NCI-H345 (cell line): ENCODE measurements at regions not wholly inside any gene's neighbourhood (a gene's known extent, or its start where the extent isn't known, plus 50 kb on each side); places are given as distances from the start of the nearest gene placed in this dataset.

ENCODE experiments used
- DNase-seq: peaks from one replicate; lab custom pipeline; 2025; lab: John Stamatoyannopoulos, UW

DNA sequence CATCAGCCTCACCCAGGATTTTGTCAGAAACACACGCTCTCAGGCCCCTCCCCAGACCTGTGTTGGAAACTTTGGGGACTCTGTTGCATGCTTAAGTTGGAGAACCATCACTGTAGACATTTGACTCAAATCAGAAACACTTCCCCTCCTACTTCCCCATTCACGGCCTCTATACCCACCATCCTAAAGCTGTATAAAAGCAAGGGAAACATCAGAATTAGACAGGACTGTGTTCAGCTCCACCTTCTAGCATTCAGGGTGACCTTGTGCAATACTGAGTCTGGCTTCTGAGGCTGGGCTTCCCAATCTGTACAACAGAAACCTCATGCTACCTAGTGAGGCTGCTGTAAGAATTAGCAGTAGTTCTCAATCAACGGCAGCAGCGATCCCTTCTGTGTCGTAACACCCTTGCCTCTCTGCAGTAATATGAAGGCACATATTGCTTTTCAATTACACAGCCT lies 252.3 kb downstream of the LY86 start:
- no peak for DNase-seq

DNA sequence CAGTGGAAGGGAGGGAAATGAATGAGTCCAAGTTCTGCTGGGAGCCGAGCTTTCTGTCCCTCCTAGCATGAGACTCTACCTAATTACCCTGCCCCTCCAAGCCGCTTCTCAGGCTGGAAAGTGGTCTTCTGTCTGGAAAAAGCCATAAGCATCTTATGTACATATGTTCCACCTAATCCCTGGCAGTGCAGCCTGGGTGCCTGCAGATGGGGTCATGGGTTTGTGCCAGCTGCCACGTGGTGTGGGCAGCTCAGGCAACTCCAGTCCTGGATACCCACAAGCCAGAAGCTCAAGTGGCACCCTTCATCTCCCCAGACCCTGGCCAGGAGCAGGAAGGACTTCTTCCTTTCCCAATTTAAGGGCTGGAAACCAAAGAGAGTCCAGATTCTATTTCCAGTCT lies 253.1 kb downstream of the LY86 start:
- DNase-seq, result no peak

DNA sequence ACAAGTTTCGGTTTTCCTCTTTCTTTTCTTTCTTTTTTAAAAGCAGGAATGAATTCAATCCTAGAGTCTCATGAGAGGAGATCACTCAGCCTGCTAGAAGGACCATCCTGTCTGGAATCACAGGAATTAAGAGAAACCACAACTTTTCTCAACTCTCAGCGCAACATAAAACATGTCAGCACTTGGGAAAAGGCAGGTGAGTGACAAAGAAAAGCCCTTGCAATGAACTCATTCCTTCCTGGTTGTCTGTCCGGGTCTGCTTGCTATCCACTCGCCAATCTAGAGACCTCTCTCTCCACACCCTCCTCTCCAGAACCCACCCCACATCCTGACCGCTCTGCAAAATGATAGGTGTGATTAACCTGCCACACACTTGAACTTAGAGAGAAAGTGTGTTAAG lies 253.8 kb downstream of the LY86 start:
- no peak for DNase-seq

DNA sequence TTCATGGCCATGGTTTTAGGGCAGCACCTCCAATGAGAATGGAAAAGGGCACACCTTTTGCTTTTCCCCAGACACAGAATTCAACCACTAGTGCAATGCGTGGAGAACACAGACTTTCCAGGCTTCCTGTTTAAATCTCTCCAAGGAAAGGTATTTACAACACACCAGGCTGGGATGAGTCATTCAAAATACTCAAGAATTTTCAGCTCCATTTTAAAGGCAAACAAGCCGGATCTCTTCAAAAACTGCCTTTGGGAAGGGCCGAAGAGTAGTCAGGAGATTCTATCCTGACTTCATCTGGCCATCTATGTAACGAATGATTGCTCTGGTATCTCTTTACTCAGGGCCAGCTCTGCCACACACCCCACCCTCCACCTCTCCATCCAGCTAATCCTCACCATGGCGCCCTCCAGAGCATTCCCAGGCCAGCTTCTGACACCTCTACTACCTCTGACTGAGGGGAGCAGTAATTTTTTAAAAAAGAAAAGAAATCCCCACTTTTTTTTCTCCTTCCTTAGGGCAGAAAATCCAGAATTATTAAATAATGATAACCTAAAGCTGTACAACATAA lies 254.6 kb downstream of the LY86 start:
- no peak for DNase-seq

DNA sequence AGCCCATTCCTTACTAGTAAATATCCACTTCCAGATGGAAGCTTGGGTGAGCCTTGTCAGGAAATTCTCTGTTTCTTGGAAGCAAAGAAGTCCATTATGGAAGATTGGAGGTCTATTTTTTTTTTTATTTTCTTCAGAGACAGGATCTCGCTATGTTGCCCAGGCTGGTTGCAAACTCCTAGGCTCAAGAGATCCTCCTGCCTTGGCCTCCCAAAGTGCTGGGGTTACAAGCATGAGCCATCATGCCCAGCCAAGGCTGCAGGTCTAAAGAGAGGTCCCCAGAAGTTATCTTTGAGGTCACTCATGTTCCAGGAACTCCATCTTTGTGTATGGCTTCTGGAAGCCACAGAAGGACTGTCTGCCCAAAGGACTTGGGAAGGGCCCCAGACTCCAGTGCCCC lies 255.3 kb downstream of the LY86 start:
- DNase-seq, result no peak

DNA sequence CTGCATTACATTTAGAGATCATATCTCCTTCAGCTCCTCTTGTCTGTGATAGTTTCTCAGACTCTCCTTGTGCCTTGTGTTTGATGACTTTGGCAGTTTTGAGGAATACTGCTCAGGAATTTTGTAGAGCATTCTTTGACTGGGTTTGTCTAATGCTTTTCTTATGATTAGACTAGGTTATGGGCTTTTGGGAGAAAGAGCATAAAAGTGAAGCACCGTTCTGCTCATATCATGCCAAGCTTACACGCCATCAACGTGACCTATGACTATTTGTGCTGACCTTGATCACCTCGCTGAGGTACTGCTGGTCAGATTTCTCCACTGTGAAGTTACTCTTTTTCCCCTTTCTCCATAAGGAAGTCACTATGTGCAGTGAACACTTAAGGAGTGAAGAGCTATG lies 256.0 kb downstream of the LY86 start:
- no peak for DNase-seq

DNA sequence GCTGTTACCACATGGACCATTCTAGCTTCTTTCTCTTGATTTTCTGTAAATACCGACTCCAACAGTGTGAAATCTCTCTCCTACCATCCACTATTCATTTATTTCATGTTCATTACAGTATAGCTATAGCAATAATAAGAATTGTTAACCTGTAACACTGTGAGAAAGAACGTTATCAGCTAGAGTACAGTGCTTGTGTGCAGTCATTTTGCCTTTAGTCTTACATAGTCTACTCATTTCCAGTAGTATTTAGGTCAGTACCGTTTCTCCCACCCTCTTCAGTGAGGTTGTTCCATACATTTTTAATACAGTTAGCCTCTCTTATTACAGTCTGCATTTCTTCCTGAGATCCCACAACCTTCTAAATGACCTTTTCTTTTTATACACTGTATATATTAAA lies 257.1 kb downstream of the LY86 start:
- DNase-seq, result no peak

DNA sequence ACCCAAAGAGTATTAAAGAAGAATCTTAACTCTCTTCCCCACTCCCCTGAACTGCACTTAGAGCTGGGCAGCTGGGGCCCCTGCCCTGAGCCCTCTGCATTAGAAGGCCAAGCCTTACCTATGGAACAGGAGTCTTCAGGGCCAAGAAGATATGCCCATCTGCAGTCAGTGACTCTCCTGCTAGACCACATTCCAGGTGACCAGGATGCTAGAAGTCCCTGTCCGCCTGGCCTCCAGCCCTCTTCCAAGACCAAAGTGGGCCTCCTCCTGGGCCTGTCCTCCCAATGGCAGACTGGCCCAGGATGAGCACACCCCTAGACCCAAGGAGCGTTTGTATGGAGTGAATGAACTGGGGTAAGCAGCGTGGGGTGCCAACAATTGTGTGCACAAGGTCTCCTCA lies 259.1 kb downstream of the LY86 start:
- DNase-seq, result no peak

DNA sequence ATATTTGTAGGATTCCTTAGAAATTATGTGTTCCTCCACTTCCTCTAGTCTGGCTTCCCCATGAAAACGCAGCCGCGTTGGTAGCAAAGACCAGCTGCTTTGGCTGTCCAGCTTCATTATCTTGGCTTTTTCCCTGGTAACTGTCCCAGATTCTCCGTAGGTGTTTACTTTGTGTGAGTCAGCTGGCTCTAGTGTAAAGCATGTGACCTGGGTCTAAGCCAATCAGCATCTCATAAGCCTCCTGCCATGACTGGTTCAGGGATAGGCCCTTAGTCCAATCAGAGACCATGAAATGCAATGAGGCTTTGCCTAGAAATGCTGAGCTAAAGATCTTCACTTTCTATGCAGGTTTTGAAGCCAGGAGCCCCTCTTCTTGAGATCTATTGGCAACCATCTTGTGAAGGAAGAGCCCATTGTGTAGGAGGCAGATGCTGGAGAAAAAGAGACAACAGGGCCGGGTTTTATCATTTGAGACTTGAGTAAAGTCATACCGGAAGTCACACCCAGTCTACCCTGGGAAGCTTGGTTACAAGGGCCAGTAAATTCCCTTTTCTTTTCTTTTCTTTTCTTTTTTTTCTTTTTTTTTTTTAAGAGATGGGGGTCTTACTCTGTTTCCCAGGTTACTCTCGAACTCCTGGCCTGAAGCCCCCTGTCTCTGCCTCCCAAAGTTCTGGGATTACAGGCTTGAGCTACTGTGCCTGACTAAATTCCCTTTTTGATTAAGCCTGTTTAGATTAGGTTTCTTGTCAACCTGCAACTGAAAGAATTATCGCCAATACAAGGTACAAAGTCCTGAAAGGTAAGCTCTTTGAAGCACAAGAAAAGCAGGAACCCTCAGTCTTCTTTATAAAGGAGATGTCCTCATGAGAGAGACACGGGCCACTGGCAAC lies 256.5 kb upstream of the RREB1 start:
- no peak for DNase-seq

DNA sequence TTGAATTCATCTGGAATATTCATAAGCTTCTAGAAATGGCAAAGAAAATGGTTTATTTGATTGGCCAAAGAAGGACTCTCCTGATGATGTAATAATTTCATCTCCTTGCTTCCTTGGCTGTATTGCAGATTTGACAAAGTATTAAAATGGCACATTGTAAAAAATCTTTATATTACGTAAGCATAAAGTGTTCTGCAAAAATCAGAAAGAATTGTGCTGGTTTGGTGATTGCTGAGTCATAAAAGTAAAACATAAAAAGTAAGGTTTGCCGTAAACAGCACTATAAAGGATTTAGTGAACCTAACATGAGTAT lies 255.9 kb upstream of the RREB1 start:
- DNase-seq, result no peak

DNA sequence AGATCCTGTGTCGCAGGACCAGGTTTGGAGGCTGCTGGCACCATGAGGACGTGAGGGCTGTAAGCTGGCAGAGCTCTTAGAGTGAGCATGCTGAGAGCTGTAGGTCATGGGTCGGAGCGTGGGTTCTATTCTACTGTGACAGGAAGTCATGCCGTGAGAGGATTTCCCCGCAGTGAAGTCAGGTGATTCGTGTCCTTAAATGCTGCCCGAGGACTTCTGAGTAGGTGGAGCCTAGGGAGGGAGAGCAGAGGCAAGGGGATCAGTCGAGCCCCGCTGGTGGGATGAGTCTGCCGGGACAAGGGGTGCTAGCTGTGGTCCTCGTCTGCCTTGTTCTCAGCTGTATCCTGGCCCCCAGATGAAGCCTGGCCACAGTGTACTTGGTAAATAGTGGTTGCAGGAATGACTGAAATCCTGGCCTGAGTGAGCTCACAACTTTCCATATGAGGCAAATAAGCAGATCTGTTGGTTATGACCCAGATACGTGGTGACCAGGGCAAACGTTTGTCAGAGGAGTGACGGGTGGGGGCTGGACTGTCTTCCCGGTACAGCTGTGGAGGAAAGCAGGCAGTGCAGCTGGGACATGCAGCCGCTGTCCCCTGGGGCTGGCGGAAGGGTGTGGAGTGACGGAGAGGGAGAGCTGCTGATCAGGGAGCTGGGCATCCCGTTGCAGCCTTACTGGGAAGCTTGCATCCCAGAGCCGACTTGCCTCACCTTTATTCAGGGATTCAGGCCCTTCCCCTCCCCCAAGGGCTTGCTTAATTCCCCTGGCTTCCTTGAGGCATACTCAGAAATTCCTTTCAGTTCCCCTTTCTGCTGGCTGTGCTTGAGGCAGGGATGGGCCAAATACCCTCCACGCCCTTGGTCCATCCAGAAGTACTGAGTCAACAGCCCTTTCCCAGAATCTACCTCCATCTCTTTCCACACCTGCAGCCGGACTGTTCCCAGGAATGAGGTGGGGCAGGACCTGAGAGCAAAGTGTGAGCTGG lies 250.9 kb upstream of the RREB1 start:
- DNase-seq, result no peak

DNA sequence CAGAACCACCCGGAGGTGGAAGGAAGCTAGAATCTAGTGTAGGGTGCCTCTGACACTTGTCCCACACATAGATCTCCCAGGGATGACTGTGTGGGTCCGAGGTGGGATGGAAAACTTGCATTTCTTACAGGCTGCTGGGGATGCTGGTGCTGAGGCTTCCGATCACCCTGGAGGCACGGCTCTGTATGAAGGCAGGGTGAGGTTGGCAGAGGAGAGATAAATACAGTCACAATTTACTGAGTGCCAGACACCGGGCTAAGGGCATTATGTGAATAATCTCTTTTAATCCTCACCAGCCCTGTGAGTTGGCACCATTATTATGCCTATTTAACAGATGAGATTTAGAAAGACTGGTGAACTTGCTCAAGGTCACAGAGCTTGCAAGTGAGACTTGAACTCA lies 250.2 kb upstream of the RREB1 start:
- DNase-seq, result no peak

DNA sequence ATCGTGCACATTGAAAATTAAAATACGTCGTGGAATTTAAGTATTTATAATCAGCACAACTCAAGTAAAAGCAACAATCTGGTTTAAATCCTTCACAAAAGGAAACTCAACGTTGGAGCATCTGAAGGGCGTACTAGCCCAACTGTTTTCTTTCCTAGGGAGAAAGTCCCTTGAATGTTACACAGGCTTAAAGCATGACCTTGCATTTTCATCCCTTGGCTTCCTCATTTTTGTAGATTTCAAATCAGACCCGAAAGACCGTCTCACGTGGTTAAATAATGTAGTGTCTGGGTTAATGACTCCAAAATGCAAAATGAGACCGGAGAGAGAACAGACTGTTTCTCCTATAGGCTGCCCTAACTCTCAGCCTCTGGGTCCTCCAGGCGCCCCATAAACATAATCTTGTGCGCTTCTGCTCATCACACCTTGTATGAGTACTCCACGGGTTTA lies 249.2 kb upstream of the RREB1 start:
- DNase-seq, result no peak

DNA sequence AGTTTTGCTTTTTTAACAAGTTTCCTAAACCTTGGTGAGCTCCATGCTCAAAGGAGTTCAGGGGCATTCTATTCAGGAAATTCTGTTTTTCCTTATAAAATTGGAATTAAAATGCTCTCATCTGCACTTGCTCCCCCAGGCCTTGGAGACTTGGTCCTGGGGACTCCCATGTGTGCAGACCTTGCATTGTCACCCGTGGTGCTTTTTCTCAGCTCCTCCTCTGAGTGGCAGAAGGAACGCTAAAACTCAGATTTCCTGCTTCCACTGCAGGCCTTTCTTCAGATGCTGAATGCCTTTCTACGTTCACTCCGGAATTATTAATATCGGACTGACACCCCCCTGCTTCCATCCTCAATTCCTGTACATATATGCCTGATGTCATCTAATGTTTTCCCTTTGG lies 248.7 kb upstream of the RREB1 start:
- DNase-seq, result no peak

DNA sequence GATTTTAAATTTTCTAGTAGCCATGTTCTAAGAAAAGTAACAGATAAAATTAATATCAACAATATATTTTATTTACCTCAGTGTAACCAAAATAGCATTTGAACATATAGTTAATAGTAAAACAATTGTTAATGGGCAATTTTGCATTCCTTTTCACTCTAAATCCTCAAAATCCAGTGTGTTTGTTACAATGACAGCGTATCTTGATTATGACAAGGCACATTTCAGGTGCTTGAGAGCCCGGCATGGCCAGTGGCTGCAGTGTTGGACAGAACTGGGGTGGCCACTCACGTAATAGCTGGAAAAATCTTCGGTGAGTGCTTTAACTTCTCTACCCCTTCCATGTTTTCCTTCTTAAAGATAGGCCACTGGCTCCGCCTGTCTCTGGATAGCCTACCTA lies 248.0 kb upstream of the RREB1 start:
- DNase-seq, result no peak

DNA sequence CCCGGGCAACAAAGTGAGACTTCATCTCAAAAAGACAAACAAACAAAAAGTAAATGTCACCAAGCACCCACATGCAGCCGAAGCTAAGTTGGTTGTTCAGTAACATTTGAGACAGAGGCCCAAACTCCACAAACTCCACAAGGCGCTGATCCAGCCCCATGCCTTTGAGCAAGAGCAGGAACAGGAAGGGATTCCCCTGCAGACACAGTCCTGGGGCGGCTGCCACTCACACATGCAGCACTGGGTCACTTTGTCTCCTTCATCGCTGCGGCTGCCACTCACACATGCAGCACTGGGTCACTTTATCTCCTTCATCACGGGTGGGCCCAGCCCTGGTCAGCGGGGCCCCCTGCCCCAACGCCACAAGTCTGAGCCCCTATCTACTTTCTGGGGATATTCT lies 246.9 kb upstream of the RREB1 start:
- DNase-seq, result no peak

DNA sequence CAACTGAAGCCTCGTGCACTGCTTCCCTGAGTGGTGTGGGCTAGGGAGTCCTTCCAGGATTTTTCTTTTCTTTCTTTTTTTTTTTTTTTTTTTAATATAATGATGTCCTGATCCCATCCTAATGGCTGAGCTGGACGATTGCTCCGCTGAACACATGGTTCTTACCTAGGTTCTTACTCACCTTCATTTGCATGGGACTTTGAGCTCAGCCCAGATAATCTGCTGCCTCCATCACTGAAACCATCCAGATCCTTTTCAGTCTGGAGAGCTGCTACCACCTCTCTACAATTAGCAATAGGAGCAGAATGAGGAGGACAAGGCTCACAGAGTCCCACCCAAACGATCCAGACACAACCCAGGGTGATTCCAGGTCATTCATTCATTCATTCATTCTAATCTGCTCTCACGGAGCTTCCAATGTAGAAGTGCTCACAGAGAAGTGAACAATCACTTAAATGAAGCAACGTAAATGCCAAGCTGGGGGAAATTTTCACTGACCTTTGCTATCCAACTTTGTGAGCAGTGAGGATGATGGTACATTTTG lies 246.3 kb upstream of the RREB1 start:
- no peak for DNase-seq

DNA sequence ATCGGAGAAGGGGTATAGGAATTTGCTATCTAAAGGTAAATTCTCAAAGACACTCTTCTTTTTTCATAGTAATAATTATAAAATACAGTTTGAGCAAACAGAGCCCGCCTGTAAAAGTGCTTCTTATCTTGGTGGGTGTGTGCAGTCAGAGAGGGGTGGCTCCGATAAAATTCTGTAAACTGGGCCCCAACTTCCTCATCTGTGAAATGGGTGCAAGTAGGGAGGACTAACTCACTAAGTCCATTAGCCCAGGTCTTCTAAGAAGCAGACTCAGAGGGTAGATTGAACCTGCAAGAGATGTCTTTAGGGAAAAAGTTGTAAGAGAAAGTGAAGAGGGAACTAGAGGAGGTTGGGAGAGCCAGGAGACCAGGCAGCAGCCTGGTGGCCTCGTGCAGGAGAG lies 245.8 kb upstream of the RREB1 start:
- DNase-seq, result no peak

DNA sequence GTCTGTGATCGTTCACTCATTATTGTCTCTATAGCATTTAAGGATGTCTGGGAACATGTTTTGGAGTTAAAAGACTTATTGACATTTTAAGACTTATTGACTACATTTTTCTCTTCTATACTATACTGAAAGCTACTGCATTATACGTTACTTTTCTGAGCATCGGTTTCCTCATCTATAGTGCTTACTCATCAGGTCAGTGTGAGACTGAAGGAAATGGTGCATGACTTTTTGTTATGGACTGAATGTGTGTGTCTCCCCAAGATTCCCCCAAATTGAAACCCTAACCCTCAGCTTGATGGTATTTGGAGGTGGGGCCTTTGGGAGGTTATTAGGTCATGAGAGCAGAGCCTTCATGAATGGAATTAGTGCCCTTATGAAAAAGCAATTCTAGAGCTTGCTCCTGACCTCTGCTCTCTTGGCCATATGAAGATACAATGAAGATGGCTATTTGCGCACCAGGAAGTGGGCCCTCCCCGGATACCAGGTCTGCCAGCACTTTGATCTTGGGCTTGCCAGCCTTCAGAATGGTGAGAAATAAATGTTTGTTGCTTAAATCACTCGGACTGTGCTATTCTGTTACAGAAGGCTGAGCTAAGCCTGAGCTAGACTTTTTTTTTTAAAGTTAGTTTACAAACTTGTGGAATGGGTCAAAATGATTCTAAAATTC lies 243.7 kb upstream of the RREB1 start:
- no peak for DNase-seq

DNA sequence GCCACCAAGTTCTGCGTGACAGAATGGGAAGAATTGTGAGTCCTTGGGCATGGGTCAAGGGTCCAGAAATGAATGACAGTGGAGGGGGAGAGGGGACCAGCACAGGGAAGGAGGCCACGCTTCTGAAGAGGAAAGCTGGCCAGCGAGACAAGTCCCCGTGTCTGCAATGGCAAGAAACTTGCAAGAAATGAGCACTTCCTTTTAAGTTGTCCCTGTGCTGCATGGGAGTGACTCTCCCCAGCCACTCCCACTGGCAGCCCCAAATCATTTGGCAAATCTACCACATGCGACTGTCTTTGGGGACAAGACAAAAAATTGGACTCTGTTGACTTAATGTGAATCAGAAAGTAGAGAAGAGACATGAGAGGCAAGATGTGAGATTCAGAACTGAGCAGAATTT lies 242.2 kb upstream of the RREB1 start:
- no peak for DNase-seq

DNA sequence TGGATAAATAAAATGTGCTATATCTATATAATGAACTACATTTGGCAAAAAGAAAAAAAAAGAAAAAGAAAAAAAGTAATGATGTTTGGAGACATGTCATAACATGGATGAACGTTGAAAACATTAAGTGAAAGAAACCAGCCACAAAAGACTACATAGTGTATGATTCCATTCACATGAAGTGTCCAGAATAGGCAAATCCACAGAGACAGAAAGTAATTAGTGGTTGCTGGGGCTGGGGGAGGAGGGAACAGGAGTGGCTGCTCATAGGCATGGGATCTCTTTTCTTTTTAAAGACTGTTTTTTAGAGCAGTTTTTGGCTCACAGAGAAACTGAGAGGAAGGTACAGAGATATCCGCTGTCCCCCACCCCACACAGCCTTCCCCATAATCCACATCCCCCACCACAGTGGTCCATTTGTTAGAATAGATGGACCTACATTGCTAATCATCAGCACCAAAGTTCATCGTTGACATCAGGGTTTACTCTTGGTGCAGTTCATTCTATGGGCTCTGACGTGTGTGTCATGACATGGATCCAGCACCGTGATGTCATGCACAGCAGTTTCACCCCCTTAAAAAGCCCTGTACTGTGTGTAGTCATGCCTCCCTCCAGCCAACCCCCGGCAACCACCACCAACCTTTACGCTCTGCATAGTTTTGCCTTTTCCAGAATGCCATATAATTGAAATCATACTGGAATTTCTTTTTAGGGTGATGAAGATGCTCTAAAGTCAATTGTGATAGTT lies 240.9 kb upstream of the RREB1 start:
- no peak for DNase-seq
